ENCODE measurements at regions not wholly inside any gene's neighbourhood (a gene's known extent, or its start where the extent isn't known, plus 50 kb on each side); places are given as distances from the start of the nearest gene placed in this dataset.
"Not testable (repeated sequence)": the region's sequence is repeated elsewhere in the genome, so short reads cannot be mapped to it uniquely, and the experiment has no call there.

DNA sequence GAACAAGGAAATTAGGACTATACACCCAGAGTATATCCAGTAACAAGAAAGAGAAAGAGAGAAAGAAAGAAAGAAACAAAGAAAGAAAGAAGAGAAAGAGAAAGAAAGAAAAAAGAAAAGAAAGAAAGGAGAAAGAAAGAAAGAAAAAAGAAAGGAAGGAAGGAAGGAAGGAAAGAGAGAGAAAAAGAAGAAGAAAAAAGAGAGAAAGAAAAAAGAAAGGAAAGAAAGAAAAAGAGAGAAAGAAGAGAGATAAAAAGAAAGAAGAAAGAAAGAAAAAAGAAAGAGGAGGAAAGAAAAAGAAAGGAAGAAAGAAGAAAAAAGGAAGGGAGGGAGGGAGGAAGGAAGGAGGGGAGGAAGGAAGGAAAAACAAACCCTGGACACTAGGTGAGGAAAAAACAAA lies 981.8 kb downstream of the TBC1D32 start:
- DNase-seq, result no peak

DNA sequence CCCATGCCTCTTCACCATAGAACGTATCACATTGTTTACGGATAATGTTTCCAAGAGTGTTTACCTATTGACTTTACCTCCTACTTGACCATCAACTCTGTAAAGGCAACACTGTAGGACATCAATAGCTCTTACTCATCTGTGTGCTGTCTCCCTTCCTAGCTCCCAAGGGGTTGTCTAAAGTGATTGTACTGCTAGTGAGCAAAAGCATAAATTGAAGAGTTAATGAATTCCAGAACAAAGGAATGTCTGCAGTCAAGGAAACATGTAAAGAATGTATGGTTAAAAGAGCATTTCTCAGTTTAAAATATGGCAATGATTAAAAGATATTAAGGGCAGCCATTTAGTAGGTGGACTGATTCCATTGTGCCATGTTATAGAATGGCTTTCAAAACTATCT lies 985.4 kb downstream of the TBC1D32 start:
- no peak for DNase-seq

DNA sequence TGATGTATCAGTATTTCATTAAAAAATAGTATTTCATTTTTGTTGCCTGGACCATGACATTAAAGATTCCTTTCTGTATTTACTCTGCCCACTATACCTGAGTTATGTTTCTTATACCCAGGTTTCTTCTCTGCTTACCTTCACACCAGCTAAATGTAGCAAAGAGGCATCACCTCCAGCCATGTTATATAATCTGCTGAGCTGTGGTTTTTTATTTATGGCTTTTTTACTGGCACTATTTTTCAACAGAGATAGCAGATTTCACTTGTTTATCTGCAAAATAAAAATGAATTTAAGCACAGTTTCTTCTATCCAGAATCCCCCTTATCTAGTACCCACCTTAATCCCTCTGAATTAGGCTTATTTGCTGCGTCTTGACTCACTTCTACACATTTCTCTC lies 979.0 kb upstream of the MAN1A1 start:
- no peak for DNase-seq

DNA sequence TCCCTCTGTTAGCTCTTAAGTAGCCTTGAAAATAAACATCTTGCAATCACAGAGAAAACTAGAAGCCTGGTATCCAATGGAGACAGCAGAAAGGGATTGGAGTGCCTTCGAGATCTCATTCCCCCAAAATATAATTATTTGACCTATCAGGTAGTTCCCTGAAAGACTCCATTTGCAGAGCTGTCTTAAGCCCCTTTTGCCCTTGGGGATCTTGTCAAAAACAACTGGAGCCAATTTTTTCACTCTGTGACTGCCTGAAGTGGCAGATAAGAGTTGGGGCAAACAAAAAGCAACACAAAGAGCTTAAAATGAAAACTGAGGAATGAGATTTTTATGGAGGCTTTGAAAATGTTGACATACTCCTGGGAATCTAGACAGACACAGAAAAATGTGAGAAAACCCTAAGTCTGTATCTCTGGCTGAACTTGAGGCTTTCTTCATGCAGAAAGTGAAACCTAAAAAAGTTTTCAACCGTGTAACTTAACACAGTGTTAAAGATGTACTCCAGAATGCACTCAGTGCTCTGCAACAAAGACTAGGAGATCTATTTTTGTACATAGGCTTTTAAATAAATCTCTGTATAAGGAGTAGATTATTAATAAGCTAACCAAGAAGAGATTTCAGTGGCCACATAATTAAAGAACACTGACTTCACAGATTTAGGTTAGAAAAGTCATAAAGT lies 971.1 kb upstream of the MAN1A1 start:
- no peak for DNase-seq

DNA sequence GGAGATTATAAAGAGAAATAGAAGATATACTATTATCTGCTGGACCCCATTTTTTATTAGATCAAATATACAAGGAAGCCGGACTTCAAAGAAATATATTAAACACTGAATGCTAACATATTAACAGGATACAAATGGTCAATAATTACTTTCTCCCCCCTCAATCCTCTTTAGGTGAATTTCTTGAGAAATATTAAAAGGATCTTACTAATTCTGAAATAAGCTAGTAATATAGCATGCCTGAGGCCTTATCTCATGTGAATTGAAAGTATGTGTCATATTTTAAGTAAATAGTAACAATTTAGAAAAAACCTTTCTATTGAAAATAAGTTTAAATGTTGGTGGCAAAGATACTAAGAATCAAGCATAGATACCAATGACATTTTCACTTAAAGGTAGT lies 954.7 kb upstream of the MAN1A1 start:
- DNase-seq, result no peak

DNA sequence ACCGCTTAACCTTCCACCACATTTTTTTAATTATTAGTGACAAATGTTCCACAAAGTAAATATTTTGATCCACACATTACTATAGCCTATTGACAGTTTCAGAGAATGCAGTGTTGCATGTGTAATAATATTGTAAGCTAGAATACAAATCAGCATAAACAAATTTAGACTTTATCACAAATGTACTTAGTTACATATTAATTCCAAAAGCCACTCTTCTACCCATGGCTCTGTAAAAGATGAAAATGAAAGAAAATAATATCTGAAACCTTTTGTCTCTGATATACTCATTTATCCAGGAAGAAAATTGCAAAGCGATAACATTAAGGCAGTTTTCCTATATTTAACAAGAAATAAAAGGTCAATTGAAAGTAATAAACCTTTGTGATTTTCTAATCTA lies 954.0 kb upstream of the MAN1A1 start:
- no peak for DNase-seq

DNA sequence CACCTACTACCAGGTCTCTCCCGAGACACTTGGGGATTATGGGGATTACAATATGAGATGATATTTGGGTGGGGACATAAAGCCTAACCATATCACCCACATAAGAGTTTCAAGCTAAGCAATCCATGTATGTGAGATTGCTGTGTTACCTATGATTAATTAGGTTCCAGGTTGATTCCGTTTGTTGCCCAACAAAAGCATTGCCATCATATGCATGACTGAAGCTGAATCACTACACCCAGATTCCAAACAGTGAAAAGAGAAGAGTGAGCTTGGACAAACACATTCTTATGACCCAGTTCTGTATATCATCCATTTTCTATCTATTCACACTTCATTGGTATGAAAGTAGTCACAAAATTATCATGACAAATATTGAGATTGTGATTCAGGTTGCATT lies 952.5 kb upstream of the MAN1A1 start:
- DNase-seq, result no peak

DNA sequence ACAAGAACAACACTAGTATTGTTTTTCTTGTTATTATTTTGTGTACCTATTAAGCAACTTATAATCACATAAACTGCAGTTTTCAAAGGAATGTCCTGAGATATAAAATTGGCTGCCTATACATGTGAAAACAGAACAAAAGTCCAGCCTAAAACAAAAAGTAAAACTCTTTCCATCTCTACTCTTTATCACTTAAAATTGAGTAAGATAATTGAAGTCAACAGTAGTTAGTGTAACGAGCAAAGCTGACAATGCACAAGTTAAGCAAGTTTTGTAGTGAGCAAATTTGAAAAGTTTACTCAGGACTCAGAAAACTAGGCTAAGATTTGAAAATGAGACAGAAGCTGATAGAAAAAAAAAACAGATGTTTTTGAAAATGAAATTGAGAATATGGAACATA lies 941.4 kb upstream of the MAN1A1 start:
- DNase-seq, result no peak

DNA sequence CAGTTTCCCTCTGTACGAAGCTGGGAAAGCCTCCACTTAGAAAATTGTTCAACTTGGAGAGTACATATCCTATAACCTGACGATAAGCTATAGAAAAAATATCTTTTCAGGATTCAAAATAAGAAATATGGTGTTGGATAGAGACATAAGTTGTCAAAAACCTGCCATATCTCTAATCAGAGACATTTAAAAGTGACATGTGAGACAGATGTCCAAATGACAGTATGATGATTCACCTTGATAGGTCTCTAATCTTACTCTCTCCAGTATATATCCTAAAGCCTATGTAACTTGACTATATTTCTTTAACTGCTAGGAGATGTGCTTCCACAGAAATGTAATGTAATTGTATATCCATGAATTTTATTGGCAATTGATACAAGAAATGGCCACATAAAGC lies 932.4 kb upstream of the MAN1A1 start:
- no peak for DNase-seq

DNA sequence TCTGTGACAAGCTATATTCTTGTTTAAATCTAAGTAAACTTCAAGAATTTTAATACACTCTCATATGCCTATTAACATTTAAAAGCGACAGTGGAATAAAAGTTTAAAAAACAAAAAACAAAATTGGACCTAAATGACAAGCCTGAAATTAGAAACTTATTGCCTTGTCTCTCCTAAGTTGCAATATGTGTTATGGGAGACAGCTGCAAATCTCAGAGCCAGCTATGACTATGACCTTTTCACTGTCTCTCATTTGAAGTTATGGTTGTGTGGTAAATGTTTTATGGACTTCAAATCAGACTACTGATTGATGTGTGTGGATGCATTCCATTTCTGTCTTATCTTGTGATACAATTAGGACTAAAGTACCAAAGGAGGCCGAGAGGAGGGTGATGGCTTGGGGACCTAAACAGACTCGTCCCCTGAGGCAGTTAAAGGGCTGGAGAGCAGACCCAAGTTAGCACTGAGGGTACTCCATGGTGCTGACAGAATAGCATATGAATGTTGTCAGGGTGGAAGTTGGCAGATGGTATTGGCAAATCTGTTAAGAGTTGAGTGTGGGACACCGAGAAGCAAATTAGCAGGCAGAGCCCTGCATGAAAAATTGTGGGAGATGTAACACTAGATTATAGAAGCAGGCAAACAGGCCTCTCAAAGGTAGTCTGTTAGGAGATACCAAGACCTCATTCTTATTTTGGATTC lies 930.1 kb upstream of the MAN1A1 start:
- DNase-seq, result no peak

DNA sequence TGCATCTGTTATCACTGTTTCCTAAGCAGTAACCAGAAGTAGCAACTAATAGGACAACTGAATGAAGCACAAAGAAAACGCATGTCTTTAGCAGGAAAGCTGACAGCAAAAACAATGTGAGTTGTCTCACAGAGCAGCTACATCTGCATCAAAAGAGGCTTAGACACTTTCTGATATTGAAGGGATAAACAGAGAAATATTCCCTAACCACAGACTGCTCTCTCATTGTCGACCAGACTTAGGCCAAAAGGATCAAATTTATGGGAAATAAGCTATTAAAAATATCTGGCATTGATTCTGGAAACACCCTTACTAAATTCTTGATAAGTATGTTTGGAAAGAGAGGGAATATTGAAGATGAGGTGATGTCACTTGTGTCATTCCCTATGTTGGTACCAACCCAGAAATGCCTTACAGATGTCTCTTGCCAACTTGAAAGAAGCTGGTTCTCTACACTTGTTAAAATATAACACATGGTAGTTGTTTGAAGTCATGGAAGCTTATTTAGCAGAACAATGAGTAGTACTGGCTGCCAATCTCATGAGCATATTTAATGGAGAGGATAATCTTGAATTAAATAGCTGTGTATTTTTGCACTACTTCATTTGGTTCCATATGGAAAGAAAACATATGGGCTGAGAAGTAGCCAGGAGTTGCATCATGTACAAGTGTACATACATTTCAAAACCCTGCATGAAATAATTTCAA lies 929.3 kb upstream of the MAN1A1 start:
- no peak for DNase-seq

DNA sequence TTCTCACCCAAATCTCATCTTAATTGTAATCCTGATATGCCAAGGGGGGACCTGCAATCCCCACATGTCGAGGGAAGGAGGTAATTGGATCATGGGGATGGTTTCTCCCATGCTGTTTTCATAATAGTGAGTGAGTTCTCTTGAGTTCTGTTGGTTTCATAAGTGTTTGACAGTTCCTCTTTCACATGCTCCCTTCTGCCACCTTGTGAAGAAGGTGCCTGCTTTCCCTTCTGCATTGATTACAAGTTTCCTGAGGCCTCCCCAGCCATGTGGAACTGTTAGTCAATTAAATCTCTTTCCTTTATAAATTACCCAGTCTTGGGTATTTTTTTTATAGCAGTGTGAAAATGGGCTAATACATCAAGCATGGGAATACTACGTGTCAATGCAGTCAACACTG lies 925.0 kb upstream of the MAN1A1 start:
- DNase-seq, result no peak

DNA sequence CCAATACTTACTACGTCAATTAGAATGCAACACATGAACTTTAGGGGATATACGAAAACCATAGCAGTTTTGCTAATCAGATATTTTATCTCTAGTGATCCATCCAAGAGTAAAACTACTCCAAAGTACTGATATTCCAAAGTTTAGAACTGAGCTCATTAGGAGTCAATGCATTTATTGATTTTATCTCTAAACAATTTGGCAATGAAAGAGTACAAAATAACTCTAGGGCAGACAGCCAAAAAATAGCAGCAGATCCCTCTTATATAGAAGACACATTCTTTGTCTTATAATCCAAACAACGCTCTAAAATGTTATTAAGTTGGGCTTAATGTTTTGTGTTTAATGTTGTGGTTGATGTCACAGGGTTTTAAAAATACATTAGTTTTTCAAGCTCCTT lies 923.9 kb upstream of the MAN1A1 start:
- DNase-seq, result no peak

DNA sequence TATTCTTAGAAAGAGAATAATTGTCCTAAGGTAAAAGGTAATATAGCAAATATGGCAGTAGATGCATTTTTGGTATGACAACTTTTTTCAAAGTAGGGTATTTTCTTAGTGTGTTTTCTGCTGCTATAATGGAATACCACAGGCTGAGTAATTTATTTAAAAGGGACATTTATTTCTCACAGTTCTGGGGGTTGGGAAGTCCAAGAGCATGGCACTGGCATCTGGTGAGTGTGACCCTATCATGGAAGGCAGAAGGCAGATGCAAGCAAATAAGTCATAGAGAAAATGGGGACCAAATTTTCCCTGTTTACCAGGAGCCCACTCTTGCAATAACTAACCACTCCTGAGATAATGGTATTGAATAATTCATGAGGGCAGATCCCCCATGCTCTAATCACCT lies 922.5 kb upstream of the MAN1A1 start:
- DNase-seq, result no peak

DNA sequence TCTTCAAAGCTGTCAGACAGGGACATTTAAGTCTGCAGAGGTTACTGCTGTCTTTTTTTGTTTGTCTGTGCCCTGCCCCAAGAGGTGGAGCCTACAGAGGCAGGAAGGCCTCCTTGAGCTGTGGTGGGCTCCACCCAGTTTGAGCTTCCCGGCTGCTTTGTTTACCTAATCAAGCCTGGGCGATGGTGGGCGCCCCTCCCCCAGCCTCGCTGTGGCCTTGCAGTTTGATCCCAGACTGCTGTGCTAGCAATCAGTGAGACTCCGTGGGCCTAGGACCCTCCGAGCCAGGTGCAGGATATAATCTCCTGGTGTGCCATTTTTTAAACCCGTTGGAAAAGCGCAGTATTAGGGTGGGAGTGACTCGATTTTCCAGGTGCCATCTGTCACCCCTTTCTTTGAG lies 918.7 kb upstream of the MAN1A1 start:
- DNase-seq, result not testable (repeated sequence)

DNA sequence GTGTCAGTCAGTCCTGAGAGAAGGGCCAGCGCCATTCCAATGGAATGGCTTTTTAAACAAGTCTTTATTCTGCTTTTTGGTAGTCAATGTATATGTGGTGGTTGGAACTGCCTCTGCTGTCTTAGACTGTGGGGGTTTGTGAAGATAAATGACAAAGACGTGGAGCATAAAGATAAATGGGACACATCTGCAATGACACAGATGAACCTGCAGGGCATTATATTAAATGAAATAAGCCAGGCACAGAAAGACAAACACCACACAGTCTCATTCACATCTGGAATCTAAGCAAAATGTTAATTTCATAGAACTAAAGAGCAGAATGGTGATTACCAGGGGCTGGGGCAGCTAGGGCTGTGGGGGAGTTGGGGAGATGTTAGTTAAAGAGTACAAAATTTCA lies 912.8 kb upstream of the MAN1A1 start:
- DNase-seq, result no peak

DNA sequence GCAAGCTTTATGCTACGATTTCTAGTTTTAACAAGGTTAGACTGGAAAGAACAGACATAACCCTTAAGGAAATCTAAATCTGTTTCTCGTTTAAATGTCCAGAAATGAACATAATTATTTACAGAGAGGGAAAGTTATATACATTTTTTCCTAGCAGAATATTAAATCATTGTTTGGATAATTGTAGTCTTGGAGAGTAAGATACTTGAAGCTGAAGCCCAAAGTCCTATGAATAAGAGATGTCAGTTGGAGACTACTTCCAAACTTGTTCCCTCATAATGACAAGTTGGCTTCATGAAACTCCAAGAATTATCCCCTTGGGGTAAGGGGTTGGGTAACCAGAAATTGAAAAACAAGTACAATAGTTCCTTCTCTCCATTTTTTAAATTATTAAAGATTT lies 911.1 kb upstream of the MAN1A1 start:
- no peak for DNase-seq

DNA sequence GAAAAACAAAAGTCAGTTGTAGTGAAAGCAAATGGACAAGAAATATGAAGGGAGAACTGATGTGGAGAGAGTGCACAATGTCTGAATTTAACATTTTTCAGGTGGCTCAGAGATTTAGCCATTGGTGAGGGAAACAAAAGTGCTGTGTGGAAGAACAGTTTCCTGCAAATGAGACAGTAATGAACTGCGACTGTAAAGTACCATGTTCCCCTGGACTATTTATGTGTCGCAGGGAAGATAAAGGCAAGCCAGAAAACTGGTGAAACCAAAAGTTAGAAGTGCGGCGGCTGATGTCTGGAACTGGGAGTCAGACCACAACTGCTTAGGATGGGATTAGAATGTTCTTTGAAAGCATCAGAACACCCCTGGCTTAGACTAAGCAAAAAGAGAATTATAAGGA lies 905.1 kb upstream of the MAN1A1 start:
- DNase-seq, result no peak

DNA sequence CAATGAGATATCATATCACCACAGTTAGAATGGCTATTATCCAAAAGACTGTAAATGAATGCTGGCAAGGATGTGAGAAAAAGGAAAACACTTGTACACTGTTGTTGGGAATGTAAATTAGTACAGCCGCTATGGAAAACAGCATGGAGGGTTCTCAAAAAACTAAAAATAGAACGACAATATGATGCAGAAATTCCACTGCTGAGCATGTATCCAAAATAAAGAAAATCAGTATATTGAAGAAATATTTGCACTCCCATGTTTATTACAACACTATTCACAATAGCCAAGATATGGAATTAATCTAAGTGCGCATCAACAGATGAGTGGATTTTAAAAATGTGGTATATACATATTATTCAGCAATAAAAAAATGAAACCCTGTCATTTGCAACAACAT lies 898.9 kb upstream of the MAN1A1 start:
- DNase-seq, result no peak

DNA sequence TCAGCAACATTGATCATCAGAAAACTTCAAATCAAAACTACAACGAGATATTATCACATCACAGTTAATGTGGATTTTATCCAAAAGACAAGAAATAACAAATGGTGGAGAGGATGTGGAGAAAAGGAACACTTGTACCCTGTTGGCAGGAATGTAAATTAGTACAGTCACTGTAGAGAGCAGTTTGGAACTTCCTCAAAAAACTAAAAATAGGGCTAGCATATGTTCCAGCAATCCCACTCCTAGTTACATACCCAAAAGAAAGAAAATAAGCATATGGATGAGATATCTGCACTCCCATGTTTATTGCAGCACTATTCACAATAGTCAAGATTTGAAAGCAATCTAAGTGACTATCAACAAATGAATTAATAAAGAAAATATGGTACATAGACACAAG lies 887.7 kb upstream of the MAN1A1 start:
- no peak for DNase-seq

DNA sequence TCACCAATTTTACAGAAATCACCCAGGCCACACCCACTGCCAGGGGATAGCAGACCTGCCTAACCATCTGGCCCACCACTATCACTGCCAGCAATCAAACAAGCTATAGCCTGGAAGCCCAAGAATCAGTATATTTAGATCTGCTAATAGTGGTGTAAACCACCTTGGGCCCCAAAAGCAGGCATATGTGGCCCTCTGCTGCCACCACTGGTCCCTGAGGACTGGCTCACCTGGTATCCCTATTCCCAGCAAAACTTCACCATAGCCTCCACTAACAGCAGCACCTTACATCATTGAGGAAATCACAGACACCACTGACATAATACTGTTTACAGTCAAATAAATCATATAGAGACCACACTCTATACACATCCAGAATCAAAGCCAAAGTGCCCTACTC lies 880.4 kb upstream of the MAN1A1 start:
- DNase-seq, result no peak

DNA sequence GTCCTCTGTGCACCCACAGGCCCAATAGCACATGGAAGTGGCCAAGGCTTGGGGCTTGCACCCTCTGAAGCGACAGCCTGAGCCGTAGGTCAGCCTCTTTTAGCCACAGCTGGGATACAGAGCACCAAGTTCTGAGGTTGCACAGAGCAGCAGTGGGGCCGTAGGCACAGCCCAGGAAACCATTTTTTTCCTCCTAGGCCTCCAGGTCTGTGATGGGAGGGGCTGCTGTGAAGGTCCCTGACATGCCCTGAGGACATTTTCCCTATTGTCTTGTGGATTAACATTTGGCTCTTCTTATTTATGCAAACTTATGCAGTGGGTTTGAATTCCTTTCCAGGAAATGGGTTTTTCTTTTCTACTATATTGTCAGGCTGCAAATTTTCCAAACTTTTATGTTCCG lies 878.7 kb upstream of the MAN1A1 start:
- DNase-seq, result no peak

DNA sequence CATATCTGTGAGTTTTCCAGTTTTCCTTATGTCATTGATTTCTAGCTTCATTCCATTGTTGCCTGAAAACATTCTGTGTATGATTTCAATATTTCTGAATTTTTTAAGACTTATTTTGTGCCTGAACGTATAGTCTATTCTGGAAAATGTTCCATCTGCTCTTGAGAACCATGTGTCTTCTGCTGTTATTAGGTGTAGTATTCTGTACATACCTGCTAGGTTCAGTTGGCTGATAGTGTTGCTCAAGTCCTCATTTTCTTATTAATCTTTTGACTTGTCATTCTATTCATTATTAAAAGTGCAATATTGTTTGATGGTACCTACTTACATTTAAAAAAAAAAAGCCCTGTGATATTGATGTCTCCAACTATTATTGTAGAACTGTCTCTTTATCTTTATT lies 869.8 kb upstream of the MAN1A1 start:
- DNase-seq, result no peak

DNA sequence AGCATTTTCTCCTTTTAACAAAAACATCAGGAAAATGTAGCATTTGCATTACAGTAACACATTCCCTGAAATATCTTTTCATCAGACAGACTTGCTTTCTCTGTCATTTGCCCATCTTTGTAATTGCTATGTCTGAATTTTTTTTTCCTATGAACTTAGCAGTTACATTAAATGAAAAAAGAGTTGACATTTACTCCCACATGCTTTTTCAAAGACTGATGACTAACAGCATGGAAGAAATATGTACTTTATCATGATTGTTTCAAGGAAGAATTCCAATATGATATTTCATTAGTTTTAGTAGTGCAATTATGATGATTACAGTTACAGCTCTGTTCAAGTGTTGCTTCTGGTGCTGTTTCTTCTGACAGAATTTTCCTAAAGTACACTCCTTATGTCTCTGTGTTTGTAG lies 864.5 kb upstream of the MAN1A1 start:
- DNase-seq, result no peak

All from activated CD8-positive, alpha-beta memory T cell treated with anti-CD3 and anti-CD28 coated beads, Interleukin-2, amount 50 U/mL, for 48 hours (primary cell).